ENCODE measurements at regions not wholly inside any gene's neighbourhood (a gene's known extent, or its start where the extent isn't known, plus 50 kb on each side); places are given as distances from the start of the nearest gene placed in this dataset.

- TF ChIP-seq CTCF (conservative IDR thresholded peaks at IDR 0.05; ENCODE audit: low read depth, low read length) (no peak), EZH2 (IDR thresholded peaks at IDR 0.05; ENCODE audit: low read length, unreplicated experiment) (no peak)
Observed at GRCh38 chr2:183799761-183800160, 675.5 kb downstream of the NUP35 start.
